ENCODE measurements at regions not wholly inside any gene's neighbourhood (a gene's known extent, or its start where the extent isn't known, plus 50 kb on each side); places are given as distances from the start of the nearest gene placed in this dataset.

GRCh38 chr6:128821116-128821515 lies 61.8 kb upstream of the LAMA2 start:
- no peak for TF ChIP-seq CTCF (conservative IDR thresholded peaks at IDR 0.05)
- no peak for TF ChIP-seq ZFX (IDR thresholded peaks at IDR 0.05)
